ENCODE measurements at regions not wholly inside any gene's neighbourhood (a gene's known extent, or its start where the extent isn't known, plus 50 kb on each side); places are given as distances from the start of the nearest gene placed in this dataset.

DNA sequence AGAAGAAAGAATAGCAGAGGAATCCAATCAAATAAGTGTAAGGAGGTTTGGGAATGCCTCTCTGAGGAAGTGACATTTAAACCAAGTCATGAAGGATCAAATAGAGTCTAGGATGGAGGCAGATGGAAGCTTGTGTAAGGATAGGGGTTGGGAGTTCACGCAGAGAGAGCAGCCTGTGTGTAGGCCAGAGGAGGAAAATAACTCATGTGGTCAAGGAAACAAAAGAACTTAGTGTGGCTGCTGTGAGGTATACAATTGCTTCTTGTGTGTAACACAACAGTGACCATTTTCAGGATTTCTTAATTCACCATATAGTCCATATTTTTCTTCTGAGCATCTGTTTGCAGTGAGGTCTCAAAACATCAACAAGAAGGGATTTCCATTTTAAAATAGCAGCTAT is 77.6 kb upstream of the PACRGL start:
- no peak for ATAC-seq
- TF ChIP-seq ZFP3 (CRISPR knock-in tag; IDR thresholded peaks at IDR 0.05) = no peak
- TF ChIP-seq ESRRG (CRISPR knock-in tag; IDR thresholded peaks at IDR 0.05) = no peak
- TF ChIP-seq, protein P1, sequence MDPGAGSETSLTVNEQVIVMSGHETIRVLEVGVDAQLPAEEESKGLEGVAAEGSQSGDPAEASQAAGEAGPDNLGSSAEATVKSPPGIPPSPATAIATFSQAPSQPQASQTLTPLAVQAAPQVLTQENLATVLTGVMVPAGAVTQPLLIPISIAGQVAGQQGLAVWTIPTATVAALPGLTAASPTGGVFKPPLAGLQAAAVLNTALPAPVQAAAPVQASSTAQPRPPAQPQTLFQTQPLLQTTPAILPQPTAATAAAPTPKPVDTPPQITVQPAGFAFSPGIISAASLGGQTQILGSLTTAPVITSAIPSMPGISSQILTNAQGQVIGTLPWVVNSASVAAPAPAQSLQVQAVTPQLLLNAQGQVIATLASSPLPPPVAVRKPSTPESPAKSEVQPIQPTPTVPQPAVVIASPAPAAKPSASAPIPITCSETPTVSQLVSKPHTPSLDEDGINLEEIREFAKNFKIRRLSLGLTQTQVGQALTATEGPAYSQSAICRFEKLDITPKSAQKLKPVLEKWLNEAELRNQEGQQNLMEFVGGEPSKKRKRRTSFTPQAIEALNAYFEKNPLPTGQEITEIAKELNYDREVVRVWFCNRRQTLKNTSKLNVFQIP (CRISPR knock-in tag; IDR thresholded peaks at IDR 0.05; ENCODE audit: borderline replicate concordance, low read depth) = no peak
- no peak for TF ChIP-seq OSR1 (CRISPR knock-in tag; IDR thresholded peaks at IDR 0.05)
- TF ChIP-seq ZNF565 (CRISPR knock-in tag; conservative IDR thresholded peaks at IDR 0.05; ENCODE audit: low read depth) = no peak
- no peak for TF ChIP-seq ZFP30 (CRISPR knock-in tag; IDR thresholded peaks at IDR 0.05)
- no peak for TF ChIP-seq ZNF8 (CRISPR knock-in tag; IDR thresholded peaks at IDR 0.05)
- TF ChIP-seq, protein P2, sequence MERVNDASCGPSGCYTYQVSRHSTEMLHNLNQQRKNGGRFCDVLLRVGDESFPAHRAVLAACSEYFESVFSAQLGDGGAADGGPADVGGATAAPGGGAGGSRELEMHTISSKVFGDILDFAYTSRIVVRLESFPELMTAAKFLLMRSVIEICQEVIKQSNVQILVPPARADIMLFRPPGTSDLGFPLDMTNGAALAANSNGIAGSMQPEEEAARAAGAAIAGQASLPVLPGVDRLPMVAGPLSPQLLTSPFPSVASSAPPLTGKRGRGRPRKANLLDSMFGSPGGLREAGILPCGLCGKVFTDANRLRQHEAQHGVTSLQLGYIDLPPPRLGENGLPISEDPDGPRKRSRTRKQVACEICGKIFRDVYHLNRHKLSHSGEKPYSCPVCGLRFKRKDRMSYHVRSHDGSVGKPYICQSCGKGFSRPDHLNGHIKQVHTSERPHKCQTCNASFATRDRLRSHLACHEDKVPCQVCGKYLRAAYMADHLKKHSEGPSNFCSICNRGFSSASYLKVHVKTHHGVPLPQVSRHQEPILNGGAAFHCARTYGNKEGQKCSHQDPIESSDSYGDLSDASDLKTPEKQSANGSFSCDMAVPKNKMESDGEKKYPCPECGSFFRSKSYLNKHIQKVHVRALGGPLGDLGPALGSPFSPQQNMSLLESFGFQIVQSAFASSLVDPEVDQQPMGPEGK (CRISPR knock-in tag; IDR thresholded peaks at IDR 0.05; ENCODE audit: borderline replicate concordance) = no peak
- TF ChIP-seq ISL1 (CRISPR knock-in tag; IDR thresholded peaks at IDR 0.05) = no peak
- TF ChIP-seq ZNF70 (CRISPR knock-in tag; IDR thresholded peaks at IDR 0.05) = no peak
- TF ChIP-seq GLIS3 (CRISPR knock-in tag; IDR thresholded peaks at IDR 0.05) = no peak
- TF ChIP-seq BACH2 (CRISPR knock-in tag; IDR thresholded peaks at IDR 0.05; ENCODE audit: borderline replicate concordance) = no peak
- no peak for TF ChIP-seq RARB (CRISPR knock-in tag; IDR thresholded peaks at IDR 0.05)
- TF ChIP-seq, protein P3, sequence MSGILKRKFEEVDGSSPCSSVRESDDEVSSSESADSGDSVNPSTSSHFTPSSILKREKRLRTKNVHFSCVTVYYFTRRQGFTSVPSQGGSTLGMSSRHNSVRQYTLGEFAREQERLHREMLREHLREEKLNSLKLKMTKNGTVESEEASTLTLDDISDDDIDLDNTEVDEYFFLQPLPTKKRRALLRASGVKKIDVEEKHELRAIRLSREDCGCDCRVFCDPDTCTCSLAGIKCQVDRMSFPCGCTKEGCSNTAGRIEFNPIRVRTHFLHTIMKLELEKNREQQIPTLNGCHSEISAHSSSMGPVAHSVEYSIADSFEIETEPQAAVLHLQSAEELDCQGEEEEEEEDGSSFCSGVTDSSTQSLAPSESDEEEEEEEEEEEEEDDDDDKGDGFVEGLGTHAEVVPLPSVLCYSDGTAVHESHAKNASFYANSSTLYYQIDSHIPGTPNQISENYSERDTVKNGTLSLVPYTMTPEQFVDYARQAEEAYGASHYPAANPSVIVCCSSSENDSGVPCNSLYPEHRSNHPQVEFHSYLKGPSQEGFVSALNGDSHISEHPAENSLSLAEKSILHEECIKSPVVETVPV (CRISPR knock-in tag; IDR thresholded peaks at IDR 0.05) = no peak
- TF ChIP-seq ARNTL (CRISPR knock-in tag; IDR thresholded peaks at IDR 0.05; ENCODE audit: borderline replicate concordance, low read depth) = no peak
- TF ChIP-seq, protein P4, sequence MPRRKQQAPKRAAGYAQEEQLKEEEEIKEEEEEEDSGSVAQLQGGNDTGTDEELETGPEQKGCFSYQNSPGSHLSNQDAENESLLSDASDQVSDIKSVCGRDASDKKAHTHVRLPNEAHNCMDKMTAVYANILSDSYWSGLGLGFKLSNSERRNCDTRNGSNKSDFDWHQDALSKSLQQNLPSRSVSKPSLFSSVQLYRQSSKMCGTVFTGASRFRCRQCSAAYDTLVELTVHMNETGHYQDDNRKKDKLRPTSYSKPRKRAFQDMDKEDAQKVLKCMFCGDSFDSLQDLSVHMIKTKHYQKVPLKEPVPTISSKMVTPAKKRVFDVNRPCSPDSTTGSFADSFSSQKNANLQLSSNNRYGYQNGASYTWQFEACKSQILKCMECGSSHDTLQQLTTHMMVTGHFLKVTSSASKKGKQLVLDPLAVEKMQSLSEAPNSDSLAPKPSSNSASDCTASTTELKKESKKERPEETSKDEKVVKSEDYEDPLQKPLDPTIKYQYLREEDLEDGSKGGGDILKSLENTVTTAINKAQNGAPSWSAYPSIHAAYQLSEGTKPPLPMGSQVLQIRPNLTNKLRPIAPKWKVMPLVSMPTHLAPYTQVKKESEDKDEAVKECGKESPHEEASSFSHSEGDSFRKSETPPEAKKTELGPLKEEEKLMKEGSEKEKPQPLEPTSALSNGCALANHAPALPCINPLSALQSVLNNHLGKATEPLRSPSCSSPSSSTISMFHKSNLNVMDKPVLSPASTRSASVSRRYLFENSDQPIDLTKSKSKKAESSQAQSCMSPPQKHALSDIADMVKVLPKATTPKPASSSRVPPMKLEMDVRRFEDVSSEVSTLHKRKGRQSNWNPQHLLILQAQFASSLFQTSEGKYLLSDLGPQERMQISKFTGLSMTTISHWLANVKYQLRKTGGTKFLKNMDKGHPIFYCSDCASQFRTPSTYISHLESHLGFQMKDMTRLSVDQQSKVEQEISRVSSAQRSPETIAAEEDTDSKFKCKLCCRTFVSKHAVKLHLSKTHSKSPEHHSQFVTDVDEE (CRISPR knock-in tag; IDR thresholded peaks at IDR 0.05) = no peak
- TF ChIP-seq CSDC2 (CRISPR knock-in tag; IDR thresholded peaks at IDR 0.05) = no peak
- no peak for TF ChIP-seq TOX (CRISPR knock-in tag; IDR thresholded peaks at IDR 0.05; ENCODE audit: borderline replicate concordance)

DNA sequence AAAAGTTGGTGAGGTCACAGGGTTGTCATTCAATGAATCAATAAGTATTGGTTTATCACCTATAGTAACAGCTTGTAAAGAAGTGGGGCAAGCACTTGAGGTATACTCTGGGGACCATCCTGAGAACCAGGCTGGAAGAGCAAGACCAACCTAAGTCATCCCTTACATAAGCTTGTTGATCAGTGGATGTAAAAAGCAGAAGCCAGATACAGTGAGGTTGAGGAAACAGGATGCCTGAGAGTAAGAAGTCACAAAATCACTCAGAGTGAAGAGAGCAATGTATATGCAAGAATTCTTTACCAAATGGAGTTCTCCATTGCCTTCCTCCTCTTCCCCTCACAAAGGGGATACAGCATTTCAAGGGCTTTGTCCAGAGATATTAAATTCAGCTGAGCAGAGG is 76.3 kb upstream of the PACRGL start:
- ATAC-seq = no peak; the same call in 1 of the 3 replicates
- TF ChIP-seq TOX (CRISPR knock-in tag; IDR thresholded peaks at IDR 0.05; ENCODE audit: borderline replicate concordance) (no peak), ZNF70 (CRISPR knock-in tag; IDR thresholded peaks at IDR 0.05) (no peak), GLIS3 (CRISPR knock-in tag; IDR thresholded peaks at IDR 0.05) (no peak)
- TF ChIP-seq, protein P3 (CRISPR knock-in tag; IDR thresholded peaks at IDR 0.05) = no peak

DNA sequence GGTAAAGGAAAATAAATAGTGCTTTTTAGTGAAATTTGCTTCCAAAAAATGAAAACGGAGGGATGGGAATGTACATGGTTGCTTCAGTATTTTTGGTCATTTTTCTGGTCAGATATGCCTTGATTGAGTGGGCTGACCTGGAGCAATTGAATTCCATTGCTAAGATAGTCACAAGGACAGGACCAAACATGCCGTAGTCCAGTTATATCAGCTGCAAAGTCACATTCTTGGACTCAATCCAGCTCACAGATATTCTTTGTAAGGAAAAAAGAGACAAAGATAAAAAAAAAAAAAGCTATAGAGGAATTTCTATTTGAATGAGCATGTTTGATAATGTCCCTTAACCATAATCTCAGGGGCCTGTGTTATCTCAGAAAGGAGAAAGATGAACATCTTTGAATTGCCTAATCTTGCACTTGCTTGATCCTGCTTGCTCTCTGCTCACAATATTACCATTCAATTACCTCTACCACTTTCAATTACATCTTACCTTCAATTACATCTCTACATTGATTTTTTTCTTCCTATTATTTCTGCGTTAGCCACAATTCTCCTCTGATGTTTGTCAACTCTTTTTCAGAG is 75.4 kb upstream of the PACRGL start:
- TF ChIP-seq, protein P3 (CRISPR knock-in tag; IDR thresholded peaks at IDR 0.05) = no peak
- peak; percentile 61; the same call in 1 of the 2 replicates for TF ChIP-seq ISL1 (CRISPR knock-in tag; IDR thresholded peaks at IDR 0.05)
- ATAC-seq = peak; percentile 39; the same call in 2 of the 3 replicates
